AG09309 (cell line): ENCODE measurements at regions not wholly inside any gene's neighbourhood (a gene's known extent, or its start where the extent isn't known, plus 50 kb on each side); places are given as distances from the start of the nearest gene placed in this dataset.

Experiments used
- DNase-seq: peaks from one replicate; pipeline ENCODE4 v3.0.0-alpha.2; 2010; ENCODE audit warnings: low read depth
- H3K4me3 ChIP-seq: 2 replicates; pipeline ENCODE4 v1.5.1; 2011; ENCODE audit warnings: mild to moderate bottlenecking, low read depth, low read length, moderate library complexity; ENCODE audit not compliant: control insufficient read depth
- TF ChIP-seq, protein P1 (sequence below): IDR thresholded peaks from 2 replicates; pipeline ENCODE4 v1.5.1; 2011; ENCODE audit warnings: mild to moderate bottlenecking, low read depth, low read length, inconsistent platforms; ENCODE audit not compliant: insufficient read depth, control insufficient read depth; ENCODE audit errors: missing control alignments

DNA sequence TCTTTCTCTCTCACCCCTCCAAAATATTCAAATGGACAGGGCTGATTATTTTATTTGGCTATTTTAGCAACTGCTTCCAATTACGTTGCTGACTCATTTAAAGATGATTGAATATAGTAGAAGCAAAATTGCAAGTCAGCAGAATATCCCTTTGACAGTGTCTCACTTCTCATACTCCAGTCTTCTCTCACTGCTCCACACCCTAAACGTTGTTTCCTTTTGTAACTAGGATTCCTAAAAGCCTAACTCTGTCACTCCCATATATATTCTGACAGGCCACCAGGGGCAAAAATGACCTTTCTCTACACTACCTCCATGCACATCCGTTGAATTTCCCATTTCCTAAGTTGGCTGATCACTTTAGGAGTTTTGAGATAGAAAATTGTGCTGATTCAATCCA, 351.1 kb downstream of the RND3 start:
- TF ChIP-seq, protein P1, sequence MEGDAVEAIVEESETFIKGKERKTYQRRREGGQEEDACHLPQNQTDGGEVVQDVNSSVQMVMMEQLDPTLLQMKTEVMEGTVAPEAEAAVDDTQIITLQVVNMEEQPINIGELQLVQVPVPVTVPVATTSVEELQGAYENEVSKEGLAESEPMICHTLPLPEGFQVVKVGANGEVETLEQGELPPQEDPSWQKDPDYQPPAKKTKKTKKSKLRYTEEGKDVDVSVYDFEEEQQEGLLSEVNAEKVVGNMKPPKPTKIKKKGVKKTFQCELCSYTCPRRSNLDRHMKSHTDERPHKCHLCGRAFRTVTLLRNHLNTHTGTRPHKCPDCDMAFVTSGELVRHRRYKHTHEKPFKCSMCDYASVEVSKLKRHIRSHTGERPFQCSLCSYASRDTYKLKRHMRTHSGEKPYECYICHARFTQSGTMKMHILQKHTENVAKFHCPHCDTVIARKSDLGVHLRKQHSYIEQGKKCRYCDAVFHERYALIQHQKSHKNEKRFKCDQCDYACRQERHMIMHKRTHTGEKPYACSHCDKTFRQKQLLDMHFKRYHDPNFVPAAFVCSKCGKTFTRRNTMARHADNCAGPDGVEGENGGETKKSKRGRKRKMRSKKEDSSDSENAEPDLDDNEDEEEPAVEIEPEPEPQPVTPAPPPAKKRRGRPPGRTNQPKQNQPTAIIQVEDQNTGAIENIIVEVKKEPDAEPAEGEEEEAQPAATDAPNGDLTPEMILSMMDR = peak; percentile 8
- H3K4me3 ChIP-seq = no peak overlapping the region
- DNase-seq = no peak

DNA sequence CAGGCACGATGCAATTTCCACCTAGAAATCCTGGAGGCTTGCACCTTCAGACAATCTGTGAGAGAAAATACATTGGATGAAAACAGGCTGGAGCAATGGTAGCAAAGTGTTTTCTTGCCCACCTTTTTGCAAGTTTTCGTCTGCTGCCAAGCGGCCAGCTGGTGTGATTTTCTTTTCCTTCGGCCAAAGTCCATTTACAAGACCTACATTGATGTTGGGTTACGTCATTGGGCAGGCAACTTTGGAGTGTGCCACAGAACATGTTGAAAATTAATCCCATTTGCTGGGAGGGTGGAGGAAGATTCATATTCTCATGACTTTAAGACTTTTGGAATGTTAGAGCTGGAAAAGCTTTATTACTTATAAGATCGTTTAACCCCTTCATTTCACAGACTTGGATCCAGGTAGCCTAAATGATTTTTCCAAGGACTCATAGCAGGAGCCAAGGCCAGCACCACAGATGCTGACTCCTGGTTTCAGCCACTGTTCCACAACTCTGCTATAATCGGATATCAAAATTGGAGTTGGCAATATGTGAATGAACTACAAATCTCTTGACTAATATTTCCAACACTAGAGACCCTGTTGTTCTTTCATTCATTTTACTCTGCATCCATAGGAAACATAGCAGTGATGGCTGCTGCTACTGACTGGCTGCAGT, 352.1 kb downstream of the RND3 start:
- no peak for DNase-seq
- no peak overlapping the region for H3K4me3 ChIP-seq
- TF ChIP-seq, protein P1 = no peak

GRCh38 chr2:150134223-150134857, 353.1 kb downstream of the RND3 start:
- TF ChIP-seq, protein P1 = no peak
- H3K4me3 ChIP-seq = no peak overlapping the region
- DNase-seq = no peak

GRCh38 chr2:150133623-150134022, 353.8 kb downstream of the RND3 start:
- TF ChIP-seq, protein P1 = no peak
- peak; percentile 79 for DNase-seq
- H3K4me3 ChIP-seq = no peak overlapping the region

DNA sequence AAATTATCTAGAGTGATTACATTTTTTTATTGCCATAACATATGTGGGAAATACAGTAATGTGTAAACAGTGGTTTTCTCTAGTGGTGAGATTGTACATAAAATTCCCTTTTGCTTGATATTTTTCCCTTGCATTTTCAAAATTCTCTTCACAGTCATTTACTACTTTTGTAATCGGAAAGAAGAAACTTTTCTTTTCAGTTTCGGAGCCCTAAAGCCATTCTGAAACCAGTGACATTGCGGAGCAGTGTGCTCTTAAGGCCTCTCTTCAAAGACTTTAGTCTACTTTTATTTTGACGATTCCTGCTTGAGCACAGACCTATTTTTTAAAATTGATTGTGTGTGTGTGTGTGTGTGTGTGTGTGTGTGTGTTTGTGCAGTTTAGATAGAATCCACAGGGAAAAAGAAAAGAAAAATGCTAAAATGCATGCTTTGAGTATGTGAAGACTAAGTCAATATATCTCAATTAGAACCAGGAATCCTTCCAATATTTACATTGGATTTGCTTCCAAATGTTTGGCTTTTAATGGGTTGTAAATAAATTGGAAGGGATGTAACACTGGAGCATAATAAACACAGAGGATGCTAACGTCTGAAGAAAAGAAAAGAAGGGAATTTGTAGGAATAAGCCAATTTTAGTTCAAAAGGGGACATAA, 357.4 kb downstream of the RND3 start:
- H3K4me3 ChIP-seq = no peak overlapping the region
- TF ChIP-seq, protein P1 = no peak
- no peak for DNase-seq

DNA sequence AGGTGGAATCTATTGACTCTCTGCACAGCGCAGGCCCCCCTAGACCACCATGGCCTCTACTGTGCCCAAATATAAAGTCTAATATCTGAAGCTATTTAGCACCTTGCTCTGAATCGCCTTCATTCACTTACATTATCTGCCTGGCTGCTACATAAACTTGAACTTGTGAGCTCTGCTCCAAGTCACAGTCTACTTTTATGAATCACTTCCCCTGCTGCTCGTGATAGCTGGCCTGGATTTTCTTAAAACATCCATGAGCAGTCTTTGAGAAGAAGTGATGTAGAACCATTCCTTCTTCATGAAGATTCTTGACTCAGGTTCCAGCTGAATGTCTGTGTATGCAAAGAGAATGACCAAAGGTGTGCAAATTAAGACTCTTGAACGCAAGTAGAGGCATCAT, 359.5 kb downstream of the RND3 start:
- no peak overlapping the region for H3K4me3 ChIP-seq
- TF ChIP-seq, protein P1 = no peak
- no peak for DNase-seq
